Erythroblast (primary cell): ENCODE measurements at regions not wholly inside any gene's neighbourhood (a gene's known extent, or its start where the extent isn't known, plus 50 kb on each side); places are given as distances from the start of the nearest gene placed in this dataset.

Experiments
- DNase-seq, 2 experiments: peaks; one replicate each; lab custom pipeline; 2025; lab: John Stamatoyannopoulos, UW
- GATA1 ChIP-seq: IDR thresholded peaks from 2 replicates; pipeline ENCODE4 v1.6.1; 2011; ENCODE audit warnings: low read depth, mild to moderate bottlenecking, control low read depth, low read length, moderate library complexity
- POLR2A ChIP-seq: IDR thresholded peaks from 2 replicates; pipeline ENCODE4 v1.6.1; 2011; ENCODE audit warnings: mild to moderate bottlenecking, low read length

GRCh38 chr12:91990525-91990924 lies 155.1 kb downstream of the BTG1 start:
- DNase-seq = no peak
- TF ChIP-seq POLR2A = no peak
- no peak for TF ChIP-seq GATA1

DNA sequence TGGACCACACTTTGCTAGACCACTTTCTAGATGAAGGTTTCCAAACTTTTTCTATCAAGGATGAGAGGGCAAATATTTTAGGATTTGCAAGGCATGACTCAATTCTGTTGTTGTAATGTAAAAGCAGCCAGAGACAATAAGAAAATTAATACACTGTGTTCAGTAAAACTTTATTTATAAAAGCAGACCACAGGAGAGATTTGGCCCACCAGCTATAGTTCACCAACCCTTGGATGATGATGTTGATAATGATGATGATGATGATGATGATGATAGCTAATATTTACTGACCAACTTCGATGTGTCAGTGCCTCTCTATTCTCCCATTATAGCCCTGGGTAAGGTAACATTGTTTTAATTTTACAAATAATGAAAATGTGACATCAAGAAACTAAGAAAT lies 156.5 kb downstream of the BTG1 start:
- DNase-seq = no peak
- no peak for TF ChIP-seq POLR2A
- no peak for TF ChIP-seq GATA1

DNA sequence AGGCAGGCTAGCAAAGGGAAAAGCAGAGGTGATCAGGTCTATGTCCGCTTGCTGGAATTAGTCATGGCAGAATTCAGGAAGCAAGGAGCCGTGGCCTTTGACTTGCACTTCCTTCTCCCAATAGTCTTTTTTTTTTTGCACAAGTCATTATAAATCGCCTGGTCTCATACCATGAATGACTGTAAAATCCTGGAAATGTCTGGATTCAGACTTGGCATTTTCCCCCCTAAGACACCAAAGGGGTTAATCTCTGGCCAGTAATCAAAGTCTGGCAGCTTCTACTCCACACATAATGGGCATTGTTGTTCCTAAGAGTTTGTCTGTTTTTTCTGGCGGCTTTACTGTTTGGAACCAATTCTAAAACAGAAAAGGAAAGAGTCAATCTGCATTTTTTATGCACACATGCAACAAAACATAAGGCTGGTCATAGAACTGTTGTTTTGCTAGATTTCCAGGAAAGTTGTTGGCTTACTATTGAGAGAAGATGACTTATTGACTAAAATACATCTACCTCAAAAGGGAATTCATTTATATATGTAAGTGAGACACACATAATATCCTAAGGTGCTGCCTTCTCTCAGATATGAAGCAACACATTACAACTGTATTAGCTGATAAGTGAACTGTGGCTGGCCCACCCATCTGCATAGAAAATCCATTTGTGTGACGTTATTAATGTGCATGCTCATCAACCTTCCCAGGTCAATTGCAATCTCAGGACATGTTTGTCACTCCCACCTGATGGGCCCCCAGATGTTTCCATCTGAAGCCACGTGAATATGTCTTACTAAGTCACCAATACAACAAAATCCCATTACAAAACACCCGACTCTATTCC lies 157.3 kb downstream of the BTG1 start:
- DNase-seq = peak; percentile 46 to 71
- TF ChIP-seq POLR2A (no peak), GATA1 (no peak)

GRCh38 chr12:91986084-91986483 lies 159.6 kb downstream of the BTG1 start:
- no peak for DNase-seq
- TF ChIP-seq GATA1 = no peak
- TF ChIP-seq POLR2A = no peak

DNA sequence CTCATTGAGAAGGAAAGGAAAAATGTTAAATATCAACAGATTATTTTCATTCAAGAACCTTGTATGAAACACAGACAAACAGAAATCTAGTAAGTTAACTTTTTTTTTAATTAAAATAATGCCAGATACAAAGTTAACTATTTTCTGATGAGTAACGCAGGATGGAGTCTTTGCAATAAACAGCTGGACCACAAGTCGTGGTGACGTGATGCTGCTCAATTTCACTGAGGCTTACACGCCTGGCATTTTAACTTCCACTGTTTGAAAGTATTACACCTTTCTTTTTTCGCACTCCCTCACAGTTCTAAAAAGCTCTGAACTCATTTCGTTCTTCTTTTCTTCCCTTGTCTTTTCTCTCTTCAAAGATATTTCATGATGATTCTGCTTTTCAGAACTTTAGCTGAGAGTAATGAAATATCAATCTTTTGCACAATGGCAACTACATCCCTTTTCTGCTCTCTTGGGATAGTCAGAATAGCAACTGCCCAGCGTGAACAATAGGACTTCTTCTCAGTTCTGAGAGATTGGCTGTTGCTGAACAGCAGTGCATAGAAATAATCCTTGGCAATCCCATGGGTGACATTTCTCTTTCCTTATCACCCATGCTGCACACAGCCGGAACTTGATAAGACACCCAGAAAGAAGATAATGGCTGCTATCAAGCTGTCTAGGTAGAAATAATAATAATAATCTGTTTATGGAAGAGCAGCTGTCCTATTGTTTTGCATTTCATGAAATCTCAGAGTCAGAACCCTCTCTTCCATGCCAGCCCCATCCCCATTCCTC lies 160.5 kb downstream of the BTG1 start:
- peak; percentile 13 to 77 for DNase-seq
- no peak for TF ChIP-seq POLR2A
- no peak for TF ChIP-seq GATA1

GRCh38 chr12:91984556-91984955 lies 161.1 kb downstream of the BTG1 start:
- no peak for DNase-seq
- TF ChIP-seq POLR2A (no peak), GATA1 (no peak)

DNA sequence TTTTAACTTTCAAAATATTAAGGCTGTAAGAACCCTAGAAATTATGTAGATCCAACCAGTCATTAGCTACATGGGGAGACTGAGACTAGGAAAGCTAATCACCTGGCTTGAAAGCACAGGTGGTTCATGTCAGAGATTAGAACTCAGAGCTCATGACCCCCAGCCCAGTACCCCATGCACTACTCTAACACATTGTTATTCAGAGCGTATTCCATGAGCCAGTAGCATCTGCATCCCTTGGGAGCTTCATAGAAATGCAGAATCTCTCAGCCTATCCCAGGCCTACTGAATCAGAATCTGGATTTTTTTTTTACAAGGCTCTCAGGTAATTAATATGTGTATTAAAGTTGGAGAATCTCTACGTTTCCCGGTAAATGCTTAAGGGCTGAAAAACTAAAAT lies 161.7 kb downstream of the BTG1 start:
- DNase-seq = no peak
- TF ChIP-seq GATA1 = no peak
- TF ChIP-seq POLR2A = no peak

DNA sequence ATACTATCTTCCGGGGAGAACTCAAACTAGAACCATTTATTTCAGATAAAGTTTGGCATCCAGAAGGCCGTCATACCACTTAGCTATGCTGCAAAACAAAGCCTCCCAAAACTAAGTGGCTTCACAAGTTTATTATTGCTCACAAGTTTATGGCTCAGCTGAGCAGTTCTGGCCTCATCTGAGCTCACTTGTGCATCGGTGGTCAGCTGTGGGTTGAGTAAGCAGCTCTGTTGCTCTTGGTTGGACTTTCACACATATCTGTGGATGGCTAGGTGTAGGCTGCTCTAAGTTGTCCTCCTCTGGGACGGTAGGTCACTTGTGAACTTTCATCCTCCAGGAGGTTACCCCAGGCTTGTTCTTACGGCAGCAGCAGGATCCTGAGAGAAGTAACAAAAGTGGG lies 162.7 kb downstream of the BTG1 start:
- DNase-seq = no peak
- TF ChIP-seq POLR2A (no peak), GATA1 (no peak)

DNA sequence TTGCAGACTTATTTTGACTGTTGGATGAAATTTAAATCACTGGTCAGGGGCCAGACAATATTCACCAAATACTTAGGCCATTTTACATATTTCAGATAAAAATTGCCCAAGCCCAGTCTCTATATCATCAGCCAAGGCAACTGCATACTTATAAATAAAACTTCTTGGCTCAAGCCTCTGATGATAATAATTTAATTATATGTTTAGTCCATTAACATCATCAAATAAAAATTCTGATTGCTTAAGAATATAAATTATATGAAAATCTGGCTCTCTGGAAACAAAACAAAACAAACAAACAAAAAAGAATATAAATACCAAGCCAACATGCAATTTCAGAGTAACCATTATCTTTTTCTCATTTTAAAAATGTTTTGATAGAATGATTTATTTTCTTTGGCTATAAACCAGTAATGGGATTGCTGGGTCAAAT lies 165.2 kb downstream of the BTG1 start:
- DNase-seq = no peak
- TF ChIP-seq POLR2A (no peak), GATA1 (no peak)

- DNase-seq = no peak
- TF ChIP-seq POLR2A = no peak
These were observed 167.5 kb downstream of the BTG1 start for GRCh38 chr12:91978143-91978542.

GRCh38 chr12:91975891-91976290 lies 169.8 kb downstream of the BTG1 start:
- TF ChIP-seq POLR2A (no peak), GATA1 (no peak)

GRCh38 chr12:91974541-91975085 lies 171.0 kb downstream of the BTG1 start:
- DNase-seq = no peak
- TF ChIP-seq GATA1 (no peak), POLR2A (no peak)

More at GRCh38 chr12:91975891-91976290, 169.8 kb downstream of the BTG1 start:
- no peak for DNase-seq

DNA sequence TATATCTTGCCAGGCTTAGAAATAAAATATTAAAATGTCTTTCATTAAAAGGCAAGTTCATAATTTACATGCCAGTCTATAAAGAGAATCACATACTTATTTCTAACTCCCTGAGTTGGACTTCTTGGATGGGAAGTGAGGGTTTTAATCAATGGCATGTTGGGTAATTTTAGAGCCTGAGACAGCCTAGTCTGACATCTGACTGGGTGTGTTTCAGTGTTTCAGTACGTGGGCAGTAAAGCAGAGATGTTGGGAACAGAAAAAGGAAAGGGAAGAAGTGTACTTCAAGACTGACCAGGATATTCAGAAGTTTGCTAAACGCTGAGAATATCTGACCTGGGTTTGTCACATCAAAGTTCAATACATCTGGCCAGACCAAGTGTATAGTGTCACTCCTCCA lies 171.8 kb downstream of the BTG1 start:
- no peak for DNase-seq
- TF ChIP-seq GATA1 (no peak), POLR2A (no peak)

DNA sequence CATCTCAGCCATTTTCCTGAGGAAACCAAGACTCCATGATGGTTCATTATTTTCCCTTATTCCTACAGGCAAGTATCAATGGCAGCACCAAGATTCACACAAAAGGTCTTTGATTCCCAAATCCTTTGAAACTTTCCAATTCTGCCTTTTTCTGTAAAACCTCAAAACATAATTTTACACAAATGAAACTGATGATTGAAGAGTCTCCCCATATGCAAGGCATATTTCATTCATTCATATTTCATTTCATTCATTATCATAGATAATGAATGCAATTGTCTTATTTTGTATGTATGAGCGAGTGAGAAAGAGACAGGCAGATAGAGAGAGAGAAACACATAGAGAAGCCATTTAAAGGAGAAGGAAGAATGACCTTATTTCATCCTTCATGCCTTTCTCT lies 172.8 kb downstream of the BTG1 start:
- DNase-seq = no peak
- TF ChIP-seq POLR2A (no peak), GATA1 (no peak)
